ENCODE measurements at regions not wholly inside any gene's neighbourhood (a gene's known extent, or its start where the extent isn't known, plus 50 kb on each side); places are given as distances from the start of the nearest gene placed in this dataset.
"Not testable (repeated sequence)": the region's sequence is repeated elsewhere in the genome, so short reads cannot be mapped to it uniquely, and the experiment has no call there.

GRCh38 chr14:90458536-90458935 is 61.7 kb downstream of the CALM1 start:
- Mint-ChIP-seq H3K27ac (no peak overlapping the region), H3K9me3 (no peaks in the 10 kb centered on the region), H3K36me3 (no peaks in the 10 kb centered on the region)
- ATAC-seq (no peak), DNase-seq (ENCODE audit: low spot score in 2 of 2) (no peak)

- H3K36me3 Mint-ChIP-seq: no peaks in the 10 kb centered on the region
- H3K9me3 Mint-ChIP-seq: no peaks in the 10 kb centered on the region
- ATAC-seq (no peak), DNase-seq (ENCODE audit: low spot score in 2 of 2) (no peak)
- H3K27ac Mint-ChIP-seq: peak overlapping the region in 1 of 2 donors; percentile 0
These were observed 63.3 kb downstream of the CALM1 start for GRCh38 chr14:90460136-90460535.

- ATAC-seq (no peak), DNase-seq (ENCODE audit: low spot score in 2 of 2) (no peak)
- H3K27ac Mint-ChIP-seq: no peak overlapping the region
- H3K9me3 Mint-ChIP-seq: no peaks in the 10 kb centered on the region
- no peaks in the 10 kb centered on the region for H3K36me3 Mint-ChIP-seq
These were observed 64.6 kb downstream of the CALM1 start for GRCh38 chr14:90461425-90461824.

GRCh38 chr14:90464481-90464880 is 67.7 kb downstream of the CALM1 start:
- Mint-ChIP-seq H3K9me3 (peaks cover 3 to 5% of the 10 kb centered on the region in 2 donors), H3K27ac (peak overlapping the region in 1 of 2 donors; percentile 1), H3K36me3 (no peaks in the 10 kb centered on the region)
- DNase-seq (ENCODE audit: low spot score in 2 of 2): no peak
- no peak for ATAC-seq

GRCh38 chr14:90467501-90467900 is 70.7 kb downstream of the CALM1 start:
- DNase-seq (ENCODE audit: low spot score in 2 of 2) (no peak), ATAC-seq (no peak)
- Mint-ChIP-seq H3K27ac (no peak overlapping the region), H3K9me3 (peaks cover 5 to 8% of the 10 kb centered on the region in 2 donors), H3K36me3 (peaks cover 5 to 7% of the 10 kb centered on the region in 2 donors)

- H3K27ac Mint-ChIP-seq; DNase-seq (ENCODE audit: low spot score in 2 of 2); ATAC-seq: not testable (repeated sequence)
- H3K9me3 Mint-ChIP-seq: peaks cover 11 to 13% of the 10 kb centered on the region in 2 donors
- H3K36me3 Mint-ChIP-seq: peaks cover 8 to 12% of the 10 kb centered on the region in 2 donors
These were observed 72.6 kb downstream of the CALM1 start for GRCh38 chr14:90469416-90469815.

GRCh38 chr14:90472632-90473031 is 75.8 kb downstream of the CALM1 start:
- Mint-ChIP-seq H3K27ac (no peak overlapping the region), H3K9me3 (peaks cover 12 to 21% of the 10 kb centered on the region in 2 donors), H3K36me3 (peaks cover 9 to 15% of the 10 kb centered on the region in 2 donors)
- DNase-seq (ENCODE audit: low spot score in 2 of 2) (no peak), ATAC-seq (no peak)

Data from activated naive CD4-positive, alpha-beta T cell treated with anti-CD3 and anti-CD28 coated beads, Interleukin-2, amount 50 U/mL, for 72 hours (primary cell).